Activated T-helper 2 cell treated with anti-CD3 and anti-CD28 coated beads, Interferon-gamma antibody, Interleukin-2, Interleukin-4, amounts not matched to agents 10 μg/mL and 5 μg/mL and 100 μg/mL, durations not matched to agents 14 hours and 24 hours and 36 hours (primary cell): ENCODE measurements at regions not wholly inside any gene's neighbourhood (a gene's known extent, or its start where the extent isn't known, plus 50 kb on each side); places are given as distances from the start of the nearest gene placed in this dataset.

Experiments
- DNase-seq: peaks from one replicate; pipeline ENCODE4 v3.0.0; 2021; ENCODE audit warnings: low spot score
- H3K27ac Mint-ChIP-seq: one replicate; pipeline ENCODE4 v1.8.0; 2021; ENCODE audit warnings: mixed read lengths
- H3K27me3 Mint-ChIP-seq: one replicate; pipeline ENCODE4 v1.8.0; 2021; ENCODE audit warnings: low read depth, mixed read lengths
- H3K36me3 Mint-ChIP-seq: one replicate; pipeline ENCODE4 v1.8.0; 2021; ENCODE audit warnings: low read depth, mixed read lengths
- H3K4me1 Mint-ChIP-seq: one replicate; pipeline ENCODE4 v1.8.0; 2021; ENCODE audit warnings: low read depth, mixed read lengths
- H3K4me3 Mint-ChIP-seq: one replicate; pipeline ENCODE4 v1.8.0; 2021; ENCODE audit warnings: low read depth, mild to moderate bottlenecking, moderate library complexity, mixed read lengths
- H3K9me3 Mint-ChIP-seq: one replicate; pipeline ENCODE4 v1.8.0; 2021; ENCODE audit warnings: mixed read lengths
- intact Hi-C: fragments of 100-400 bp; cut with micrococcal nuclease; formaldehyde crosslinking; loops from one replicate; pipeline ENCODE4 v1.15.1; 2023

- Mint-ChIP-seq H3K27me3 (no peaks in the 10 kb centered on the region), H3K4me1 (peaks cover 47% of the 10 kb centered on the region), H3K27ac (no peak overlapping the region), H3K36me3 (peaks cover 33% of the 10 kb centered on the region), H3K9me3 (no peaks in the 10 kb centered on the region), H3K4me3 (peak overlapping the region; percentile 13)
- no peak for DNase-seq
- intact Hi-C loops, result loop anchor here (1.0 to 2.0 kb wide), 3 partner anchors 8 to 21 kb away; no protein-coding TSS in a partner anchor
These were observed 93.2 kb upstream of the ARHGEF3 start for GRCh38 chr3:56894881-56895431.

- Mint-ChIP-seq H3K36me3 (peaks cover 21% of the 10 kb centered on the region), H3K4me3 (no peak overlapping the region), H3K4me1 (peaks cover 61% of the 10 kb centered on the region), H3K27ac (peak overlapping the region; percentile 22), H3K27me3 (no peaks in the 10 kb centered on the region), H3K9me3 (no peaks in the 10 kb centered on the region)
- intact Hi-C loops, result no loop called here
- no peak for DNase-seq
These were observed 88.8 kb upstream of the ARHGEF3 start for GRCh38 chr3:56890448-56891091.

- no peak overlapping the region for H3K27ac Mint-ChIP-seq
- intact Hi-C loops, result no loop called here
- peaks cover 56% of the 10 kb centered on the region for H3K4me1 Mint-ChIP-seq
- no peak overlapping the region for H3K4me3 Mint-ChIP-seq
- DNase-seq, result no peak
- peaks cover 23% of the 10 kb centered on the region for H3K36me3 Mint-ChIP-seq
- H3K9me3 Mint-ChIP-seq, result no peaks in the 10 kb centered on the region
- no peaks in the 10 kb centered on the region for H3K27me3 Mint-ChIP-seq
These were observed 87.4 kb upstream of the ARHGEF3 start for GRCh38 chr3:56889131-56889530.

GRCh38 chr3:56887402-56888025 is 85.8 kb upstream of the ARHGEF3 start:
- no peak overlapping the region for H3K4me3 Mint-ChIP-seq
- intact Hi-C loops, result loop anchor here (1.0 to 2.0 kb wide), 3 partner anchors 8 to 29 kb away; no protein-coding TSS in a partner anchor

GRCh38 chr3:56886314-56886713 is 84.6 kb upstream of the ARHGEF3 start:
- DNase-seq, result no peak
- H3K4me1 Mint-ChIP-seq, result peaks cover 55% of the 10 kb centered on the region
- H3K27ac Mint-ChIP-seq, result peak overlapping the region; percentile 80
- no peaks in the 10 kb centered on the region for H3K27me3 Mint-ChIP-seq
- H3K36me3 Mint-ChIP-seq, result peaks cover 35% of the 10 kb centered on the region
- H3K4me3 Mint-ChIP-seq, result no peak overlapping the region
- H3K9me3 Mint-ChIP-seq, result no peaks in the 10 kb centered on the region
- intact Hi-C loops, result loop anchor here (1.0 to 2.0 kb wide), 3 partner anchors 8 to 30 kb away; no protein-coding TSS in a partner anchor

More at GRCh38 chr3:56887402-56888025, 85.8 kb upstream of the ARHGEF3 start:
- Mint-ChIP-seq H3K27ac (peak overlapping the region; percentile 41), H3K4me1 (peaks cover 56% of the 10 kb centered on the region), H3K36me3 (peaks cover 26% of the 10 kb centered on the region), H3K9me3 (no peaks in the 10 kb centered on the region), H3K27me3 (no peaks in the 10 kb centered on the region)
- no peak for DNase-seq

- intact Hi-C loops, result loop anchor here (1.0 to 2.0 kb wide), 3 partner anchors 8 to 31 kb away; no protein-coding TSS in a partner anchor
- no peak for DNase-seq
- Mint-ChIP-seq H3K9me3 (no peaks in the 10 kb centered on the region), H3K27me3 (no peaks in the 10 kb centered on the region), H3K27ac (peak overlapping the region; percentile 80), H3K4me1 (peaks cover 57% of the 10 kb centered on the region), H3K4me3 (no peak overlapping the region), H3K36me3 (peaks cover 39% of the 10 kb centered on the region)
These were observed 84.1 kb upstream of the ARHGEF3 start for GRCh38 chr3:56885879-56886278.

- Mint-ChIP-seq H3K27ac (peak overlapping the region; percentile 1), H3K4me1 (peaks cover 59% of the 10 kb centered on the region), H3K9me3 (no peaks in the 10 kb centered on the region), H3K4me3 (no peak overlapping the region), H3K36me3 (peaks cover 43% of the 10 kb centered on the region), H3K27me3 (no peaks in the 10 kb centered on the region)
- intact Hi-C loops, result no loop called here
- DNase-seq, result no peak
These were observed 83.7 kb upstream of the ARHGEF3 start for GRCh38 chr3:56885453-56885852.

GRCh38 chr3:56884387-56884786 is 82.6 kb upstream of the ARHGEF3 start:
- Mint-ChIP-seq H3K27ac (no peak overlapping the region), H3K4me1 (peaks cover 68% of the 10 kb centered on the region), H3K27me3 (no peaks in the 10 kb centered on the region), H3K4me3 (no peak overlapping the region), H3K9me3 (no peaks in the 10 kb centered on the region), H3K36me3 (peaks cover 51% of the 10 kb centered on the region)
- DNase-seq, result no peak
- intact Hi-C loops, result no loop called here

- Mint-ChIP-seq H3K4me3 (no peak overlapping the region), H3K27me3 (no peaks in the 10 kb centered on the region), H3K27ac (no peak overlapping the region), H3K4me1 (peaks cover 71% of the 10 kb centered on the region), H3K9me3 (no peaks in the 10 kb centered on the region), H3K36me3 (peaks cover 51% of the 10 kb centered on the region)
- DNase-seq, result no peak
- intact Hi-C loops, result no loop called here
These were observed 82.1 kb upstream of the ARHGEF3 start for GRCh38 chr3:56883828-56884227.

- DNase-seq, result no peak
- Mint-ChIP-seq H3K27ac (no peak overlapping the region), H3K36me3 (peaks cover 50% of the 10 kb centered on the region), H3K27me3 (no peaks in the 10 kb centered on the region), H3K9me3 (no peaks in the 10 kb centered on the region), H3K4me1 (peaks cover 76% of the 10 kb centered on the region), H3K4me3 (no peak overlapping the region)
- intact Hi-C loops, result no loop called here
These were observed 81.1 kb upstream of the ARHGEF3 start for GRCh38 chr3:56882896-56883295.

- H3K4me3 Mint-ChIP-seq, result no peak overlapping the region
- no peaks in the 10 kb centered on the region for H3K27me3 Mint-ChIP-seq
- intact Hi-C loops, result no loop called here
- no peak overlapping the region for H3K27ac Mint-ChIP-seq
- DNase-seq, result no peak
- peaks cover 42% of the 10 kb centered on the region for H3K36me3 Mint-ChIP-seq
- H3K4me1 Mint-ChIP-seq, result peaks cover 72% of the 10 kb centered on the region
- H3K9me3 Mint-ChIP-seq, result no peaks in the 10 kb centered on the region
These were observed 80.1 kb upstream of the ARHGEF3 start for GRCh38 chr3:56881841-56882240.

- Mint-ChIP-seq H3K9me3 (no peaks in the 10 kb centered on the region), H3K27ac (peak overlapping the region; percentile 59), H3K4me1 (peaks cover 72% of the 10 kb centered on the region), H3K27me3 (no peaks in the 10 kb centered on the region), H3K36me3 (peaks cover 39% of the 10 kb centered on the region), H3K4me3 (no peak overlapping the region)
- DNase-seq, result no peak
- intact Hi-C loops, result no loop called here
These were observed 79.2 kb upstream of the ARHGEF3 start for GRCh38 chr3:56880720-56881575.
